ENCODE measurements at regions not wholly inside any gene's neighbourhood (a gene's known extent, or its start where the extent isn't known, plus 50 kb on each side); places are given as distances from the start of the nearest gene placed in this dataset.
"Not testable (repeated sequence)": the region's sequence is repeated elsewhere in the genome, so short reads cannot be mapped to it uniquely, and the experiment has no call there.

DNA sequence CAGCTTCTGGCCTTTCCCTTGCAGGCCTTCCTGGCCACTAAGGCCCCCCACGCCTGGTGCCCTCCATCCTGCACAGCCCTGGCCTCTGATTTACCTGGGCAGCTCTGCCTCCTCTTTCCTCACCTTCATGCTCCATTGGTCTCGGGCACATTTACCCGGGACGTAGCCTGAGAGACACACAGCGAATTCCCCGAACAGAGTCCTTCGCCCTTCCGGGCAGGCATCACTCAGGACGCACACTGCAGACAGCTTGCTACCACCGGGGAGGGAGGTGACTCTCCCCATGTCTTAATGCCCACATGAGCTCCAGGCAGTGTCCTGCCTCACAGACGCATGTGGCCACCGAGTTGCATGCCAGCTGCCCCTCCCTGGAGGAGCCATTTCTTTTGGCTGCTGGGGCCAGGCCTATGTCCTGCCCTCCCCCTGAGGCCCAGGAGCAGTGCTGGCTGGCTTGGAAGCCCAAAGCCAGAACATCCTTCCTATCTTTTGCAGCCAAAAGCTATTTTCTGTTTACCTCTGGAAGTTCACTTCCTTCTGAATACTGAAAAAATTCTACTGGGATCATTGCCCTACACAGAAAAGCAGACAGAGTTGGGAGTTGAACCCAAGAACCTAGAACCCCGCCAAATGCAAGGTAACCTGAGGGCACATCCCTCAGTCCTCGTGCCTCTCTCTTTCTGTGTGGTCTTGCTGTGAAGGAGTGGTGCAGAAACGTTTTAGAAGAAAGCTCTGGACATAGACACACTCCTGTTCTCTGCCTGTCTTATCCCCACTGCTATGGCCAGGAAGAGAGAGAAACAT lies 209.5 kb downstream of the TOMM20 start:
- no peak for DNase-seq (ENCODE audit: low spot score)

DNA sequence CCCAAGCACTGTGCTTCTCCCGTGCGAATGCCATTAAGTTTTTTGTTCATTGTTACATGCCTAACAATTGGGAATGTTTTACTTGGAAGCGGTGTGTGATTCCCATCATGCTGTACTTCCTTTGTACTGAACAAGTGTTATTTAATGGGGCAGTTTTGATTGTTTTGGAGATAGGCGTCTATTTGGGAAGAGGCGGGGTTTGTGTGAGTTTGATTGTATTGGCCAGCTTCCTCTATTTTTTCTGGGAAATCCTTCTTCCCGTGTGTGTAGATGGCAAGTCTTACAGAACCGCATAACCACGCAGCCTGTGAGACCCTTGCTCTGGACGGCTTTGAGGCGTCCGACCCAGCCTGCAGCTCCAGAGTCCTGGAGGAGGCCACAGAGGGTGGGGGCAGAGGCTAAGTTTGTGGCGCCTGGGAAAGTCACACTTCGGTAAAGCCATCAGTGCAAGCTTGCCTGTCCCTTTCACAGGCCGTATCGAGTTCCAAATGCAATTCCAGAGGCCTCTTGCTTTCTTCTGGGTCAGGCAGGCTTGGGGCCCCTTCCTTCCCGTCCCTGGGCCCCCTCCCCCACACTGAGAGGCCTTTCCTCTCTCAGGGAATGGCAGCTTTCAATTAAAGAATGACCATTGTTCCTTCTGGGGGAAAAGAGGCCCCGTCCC lies 210.3 kb downstream of the TOMM20 start:
- no peak for DNase-seq (ENCODE audit: low spot score)

DNA sequence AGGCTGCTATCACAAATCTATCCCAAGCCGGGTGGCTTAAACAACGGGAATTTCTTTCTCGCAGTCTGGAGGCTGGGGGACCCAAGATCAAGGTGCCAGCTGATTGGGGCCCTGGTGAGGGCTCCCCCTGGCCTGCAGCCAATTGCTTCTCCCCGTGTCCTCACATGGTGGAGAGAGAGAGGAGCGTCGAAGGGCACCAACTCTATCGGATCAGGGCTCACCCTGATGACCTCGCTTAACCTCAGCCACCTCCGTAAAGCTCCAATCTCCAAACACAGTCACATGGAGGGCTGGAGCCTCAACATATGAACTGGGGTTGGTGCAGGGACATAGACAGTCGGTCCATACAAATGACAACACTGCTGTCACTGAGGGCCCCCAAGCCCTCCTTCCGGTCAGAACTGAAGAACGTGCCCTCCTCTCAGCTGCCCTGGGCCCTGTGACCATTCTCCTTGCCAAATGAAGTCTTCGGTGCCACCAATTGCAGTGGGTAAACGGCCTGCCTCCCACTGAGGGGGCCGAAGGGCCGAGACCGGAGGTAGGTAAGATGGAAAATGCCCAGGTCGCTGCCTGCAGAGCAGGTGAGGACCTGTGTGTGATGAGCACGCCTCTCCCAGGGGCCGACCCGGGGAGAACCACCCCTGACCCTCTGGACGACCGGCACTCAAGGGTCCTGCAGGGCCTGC lies 211.0 kb downstream of the TOMM20 start:
- DNase-seq (ENCODE audit: low spot score), result no peak

- DNase-seq (ENCODE audit: low spot score), result no peak
Measured at GRCh38 chr1:234916840-234917239, 211.8 kb downstream of the TOMM20 start.

- DNase-seq (ENCODE audit: low spot score), result no peak
Measured at GRCh38 chr1:234915924-234916675, 212.5 kb downstream of the TOMM20 start.

DNA sequence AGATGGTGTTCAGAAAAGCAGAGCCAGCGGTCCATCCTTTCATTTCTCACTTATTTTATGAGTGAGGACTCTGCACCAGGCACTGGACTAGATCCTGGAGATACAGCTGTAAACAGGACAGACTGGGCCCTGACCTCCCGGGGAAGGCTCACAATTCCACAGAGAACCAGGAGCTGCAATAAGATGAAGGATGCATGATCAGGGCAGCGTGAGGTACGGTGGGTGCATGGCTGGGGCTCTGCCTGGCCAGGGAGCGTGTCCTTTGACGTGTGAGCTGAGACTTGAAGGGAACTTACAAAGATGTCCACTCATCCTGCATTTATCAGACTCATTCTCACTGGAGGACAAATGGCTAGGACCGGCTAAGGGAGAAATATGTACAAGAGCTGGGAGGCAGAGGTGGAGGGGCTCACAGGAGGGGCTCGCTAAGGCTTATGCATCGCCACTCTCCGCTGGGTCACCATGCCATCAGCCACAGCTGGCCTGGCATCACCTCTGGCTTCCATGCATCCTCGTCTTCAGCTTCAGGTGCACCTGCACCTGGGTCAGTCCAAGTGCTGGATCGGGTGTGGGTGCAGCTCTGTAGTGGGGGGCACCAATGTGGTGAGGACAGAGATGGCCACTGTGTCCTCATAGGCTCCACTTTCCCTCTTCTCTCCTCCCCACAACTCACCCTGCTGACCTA lies 213.9 kb downstream of the TOMM20 start:
- DNase-seq (ENCODE audit: low spot score), result no peak

DNA sequence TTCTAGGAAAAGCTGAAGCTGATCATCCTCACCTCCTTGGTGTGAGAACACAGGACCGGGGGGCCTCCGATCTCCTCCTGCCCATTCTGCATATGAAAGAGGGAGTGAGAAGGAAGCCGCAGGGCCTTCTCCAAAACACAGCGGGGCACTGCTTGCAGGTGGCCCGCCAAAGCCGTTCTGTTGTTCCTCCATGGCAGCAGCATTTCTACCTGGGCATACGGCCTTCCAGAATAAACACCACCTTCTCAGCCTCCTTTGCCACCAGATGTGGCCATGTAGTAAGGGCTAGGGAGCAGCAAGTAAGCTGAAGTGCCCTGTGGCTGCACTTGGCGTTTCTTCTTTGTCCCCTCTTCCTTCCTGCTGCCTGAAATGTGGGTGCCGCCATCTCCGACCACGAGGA lies 214.9 kb downstream of the TOMM20 start:
- DNase-seq (ENCODE audit: low spot score), result no peak

- DNase-seq (ENCODE audit: low spot score), result no peak
Measured at GRCh38 chr1:234913278-234913649, 215.4 kb downstream of the TOMM20 start.

DNA sequence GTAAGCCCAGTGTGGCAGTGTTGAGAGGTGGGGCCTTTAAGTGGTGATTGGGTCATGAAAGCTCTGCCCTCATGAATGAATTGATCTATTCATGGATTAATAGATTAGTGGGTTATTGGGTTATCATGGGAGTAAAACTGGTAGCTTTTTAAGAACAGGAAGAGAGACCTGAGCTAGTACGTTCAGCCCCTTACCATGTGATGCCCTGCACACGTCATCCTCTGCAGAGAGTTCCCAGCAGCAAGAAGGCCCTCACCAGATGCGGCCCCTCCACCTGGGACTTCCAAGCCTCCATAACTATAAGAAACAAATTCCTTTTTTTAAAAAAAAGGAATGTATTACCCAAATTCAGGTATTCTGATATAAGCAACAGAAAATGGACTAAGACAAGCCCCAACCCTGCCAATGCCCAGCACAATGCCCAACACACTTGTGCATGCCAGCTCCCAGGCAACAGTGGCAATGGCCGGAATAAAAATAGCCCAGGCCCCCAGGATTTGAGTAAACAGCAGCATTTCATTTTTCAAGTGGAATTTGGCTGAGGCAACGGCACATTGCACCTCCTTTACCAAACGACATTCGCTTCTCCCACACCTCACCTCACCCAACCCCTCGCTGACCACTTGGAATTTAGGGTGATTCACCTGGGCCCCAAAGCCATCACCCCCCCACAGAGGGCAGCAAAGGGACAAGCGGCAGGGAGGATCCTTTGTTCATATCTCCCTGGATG lies 215.9 kb downstream of the TOMM20 start:
- no peak for DNase-seq (ENCODE audit: low spot score)

DNA sequence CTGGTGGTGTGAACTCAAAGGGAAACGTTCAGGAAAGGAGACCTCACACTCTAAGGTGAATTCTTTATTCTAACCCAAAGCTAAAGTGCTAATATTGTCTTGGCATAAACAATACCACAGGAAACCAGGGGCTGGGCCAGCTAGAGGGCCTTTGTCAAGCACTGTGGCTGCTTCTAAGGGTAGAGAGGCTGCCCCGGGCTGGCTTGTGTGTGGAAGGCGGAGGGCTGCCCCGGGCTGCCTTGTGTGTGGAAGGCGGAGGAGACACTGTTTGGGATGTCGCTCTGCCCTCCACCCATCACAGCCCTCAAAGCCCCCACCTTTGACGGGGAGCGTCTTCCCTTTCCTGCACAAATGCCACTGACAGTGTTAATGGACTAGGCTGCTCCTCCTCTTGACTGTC lies 216.8 kb downstream of the TOMM20 start:
- DNase-seq (ENCODE audit: low spot score), result no peak

DNA sequence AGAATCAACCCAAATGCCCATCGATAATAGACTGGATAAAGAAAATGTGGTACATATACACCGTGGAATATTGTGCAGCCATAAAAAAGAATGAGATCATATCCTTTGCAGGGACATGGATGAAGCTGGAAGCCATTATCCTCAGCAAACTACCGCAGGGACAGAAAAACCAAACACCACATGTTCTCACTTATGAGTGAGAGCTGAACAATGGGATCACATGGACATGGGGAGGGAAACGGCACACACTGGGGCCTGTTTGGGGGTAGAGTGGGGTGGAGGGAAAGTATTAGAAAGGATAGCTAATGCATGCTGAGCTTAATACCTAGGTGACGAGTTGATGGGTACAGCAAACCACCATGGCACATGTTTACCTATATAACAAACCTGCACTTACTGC lies 217.5 kb downstream of the TOMM20 start:
- DNase-seq (ENCODE audit: low spot score), result not testable (repeated sequence)

DNA sequence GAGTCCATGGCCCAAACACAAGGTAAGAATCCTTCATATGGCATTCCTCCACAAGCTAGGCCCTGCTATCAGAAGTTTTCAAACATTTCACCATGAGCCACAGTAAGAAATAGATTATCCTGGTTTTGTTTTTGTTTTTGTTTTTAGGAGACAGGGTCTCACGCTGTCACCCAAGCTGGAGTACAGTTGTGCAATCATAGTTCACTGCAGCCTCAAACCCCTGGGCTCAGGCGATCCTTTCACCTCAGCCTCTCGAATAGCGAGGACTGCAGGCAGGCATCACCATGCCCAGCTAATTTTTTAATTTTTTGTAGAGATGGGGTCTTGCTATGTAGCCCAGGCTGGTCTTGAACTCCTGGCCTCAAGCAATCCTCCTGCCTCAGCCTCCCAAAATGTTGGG lies 218.8 kb downstream of the TOMM20 start:
- DNase-seq (ENCODE audit: low spot score), result no peak

DNA sequence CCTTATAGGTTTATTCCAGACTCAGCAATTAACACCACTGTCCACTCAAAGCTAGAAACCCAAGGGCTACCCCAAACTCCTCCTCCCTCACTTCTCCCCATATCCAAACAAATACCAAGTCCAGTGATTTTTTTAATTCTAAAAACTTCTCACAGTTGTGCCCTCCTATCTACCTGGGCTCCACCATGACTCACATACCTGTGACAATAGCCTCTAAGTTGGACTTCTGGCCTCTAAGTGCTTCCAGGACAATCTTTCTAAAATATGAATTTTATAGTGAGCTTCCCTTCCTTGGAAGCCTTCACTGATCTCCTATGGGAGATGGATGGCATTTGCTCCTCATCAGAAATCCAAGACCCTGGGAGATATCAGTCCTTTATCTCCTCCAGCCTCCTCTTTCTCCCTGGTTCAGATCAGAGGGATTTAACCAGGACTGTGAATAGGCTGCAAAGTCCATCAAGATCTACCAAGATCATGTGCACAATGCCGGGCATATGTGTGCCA lies 219.3 kb downstream of the TOMM20 start:
- no peak for DNase-seq (ENCODE audit: low spot score)

DNA sequence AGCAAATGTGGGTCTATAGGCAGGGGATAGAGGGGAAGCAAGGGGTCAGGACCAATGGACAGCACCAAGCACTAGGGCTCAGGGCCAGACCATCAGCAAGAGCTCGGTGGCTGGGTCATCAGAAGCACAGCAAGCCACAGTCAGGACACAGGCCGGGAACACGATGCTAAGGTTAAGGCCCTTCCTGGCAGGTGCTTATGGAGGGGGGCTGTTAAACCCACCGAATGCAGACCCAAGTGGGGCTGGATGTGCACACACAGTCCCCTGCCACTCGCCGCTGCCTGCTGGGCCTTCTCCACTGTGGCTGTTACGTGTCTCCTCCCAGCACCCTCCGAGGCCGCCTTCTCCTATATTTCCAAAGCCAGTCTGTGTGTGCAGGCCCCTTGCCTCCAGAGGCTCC lies 220.1 kb downstream of the TOMM20 start:
- DNase-seq (ENCODE audit: low spot score), result no peak

DNA sequence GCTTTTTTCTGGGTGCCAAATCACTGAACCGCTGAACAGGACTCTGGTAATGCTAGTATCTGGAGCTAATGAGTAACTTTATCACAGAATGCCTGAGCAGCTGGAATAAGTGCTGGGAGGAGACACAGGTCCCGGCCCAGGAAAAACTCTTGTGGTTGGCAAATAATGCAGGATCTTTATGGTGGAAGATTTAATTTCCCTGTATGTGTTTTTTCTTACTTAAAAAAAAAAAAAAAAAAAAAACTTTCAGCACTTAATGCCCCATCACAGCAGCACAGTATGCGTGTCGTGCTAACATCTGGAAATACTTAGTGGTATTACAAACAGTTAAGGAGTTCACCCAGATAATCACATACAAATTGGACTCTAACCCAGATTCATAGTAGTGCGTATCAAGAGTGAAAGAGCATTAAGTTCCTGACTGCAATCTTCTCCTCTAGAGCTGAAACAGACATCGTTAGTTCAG lies 220.7 kb downstream of the TOMM20 start:
- DNase-seq (ENCODE audit: low spot score), result no peak

- DNase-seq (ENCODE audit: low spot score), result no peak
Measured at GRCh38 chr1:234907208-234907939, 221.3 kb downstream of the TOMM20 start.

- DNase-seq (ENCODE audit: low spot score), result no peak
Measured at GRCh38 chr1:234906654-234907053, 222.0 kb downstream of the TOMM20 start.

- no peak for DNase-seq (ENCODE audit: low spot score)
Measured at GRCh38 chr1:234902774-234903547, 225.7 kb downstream of the TOMM20 start.

- DNase-seq (ENCODE audit: low spot score), result no peak
Measured at GRCh38 chr1:234901491-234902049, 227.1 kb downstream of the TOMM20 start.

All from D341Med (cell line).